ENCODE measurements at regions not wholly inside any gene's neighbourhood (a gene's known extent, or its start where the extent isn't known, plus 50 kb on each side); places are given as distances from the start of the nearest gene placed in this dataset.

GRCh38 chr2:167874812-167875211, 372.6 kb downstream of the STK39 start:
- no peak for TF ChIP-seq POLR2A (IDR thresholded peaks at IDR 0.05)
- TF ChIP-seq, protein P1, sequence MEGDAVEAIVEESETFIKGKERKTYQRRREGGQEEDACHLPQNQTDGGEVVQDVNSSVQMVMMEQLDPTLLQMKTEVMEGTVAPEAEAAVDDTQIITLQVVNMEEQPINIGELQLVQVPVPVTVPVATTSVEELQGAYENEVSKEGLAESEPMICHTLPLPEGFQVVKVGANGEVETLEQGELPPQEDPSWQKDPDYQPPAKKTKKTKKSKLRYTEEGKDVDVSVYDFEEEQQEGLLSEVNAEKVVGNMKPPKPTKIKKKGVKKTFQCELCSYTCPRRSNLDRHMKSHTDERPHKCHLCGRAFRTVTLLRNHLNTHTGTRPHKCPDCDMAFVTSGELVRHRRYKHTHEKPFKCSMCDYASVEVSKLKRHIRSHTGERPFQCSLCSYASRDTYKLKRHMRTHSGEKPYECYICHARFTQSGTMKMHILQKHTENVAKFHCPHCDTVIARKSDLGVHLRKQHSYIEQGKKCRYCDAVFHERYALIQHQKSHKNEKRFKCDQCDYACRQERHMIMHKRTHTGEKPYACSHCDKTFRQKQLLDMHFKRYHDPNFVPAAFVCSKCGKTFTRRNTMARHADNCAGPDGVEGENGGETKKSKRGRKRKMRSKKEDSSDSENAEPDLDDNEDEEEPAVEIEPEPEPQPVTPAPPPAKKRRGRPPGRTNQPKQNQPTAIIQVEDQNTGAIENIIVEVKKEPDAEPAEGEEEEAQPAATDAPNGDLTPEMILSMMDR (IDR thresholded peaks at IDR 0.05) = no peak
